Type B pancreatic cell (in vitro differentiated cells): ENCODE measurements at regions not wholly inside any gene's neighbourhood (a gene's known extent, or its start where the extent isn't known, plus 50 kb on each side); places are given as distances from the start of the nearest gene placed in this dataset.

ENCODE experiments used
- DNase-seq: peaks from one replicate; pipeline ENCODE4 v3.0.0; 2021; ENCODE audit warnings: mixed read lengths; ENCODE audit not compliant: unreplicated experiment; ENCODE audit errors: extremely low spot score
- H3K27ac Mint-ChIP-seq: 2 replicates; pipeline ENCODE4 v1.8.0; 2021; ENCODE audit warnings: mild to moderate bottlenecking, mixed read lengths
- H3K27me3 Mint-ChIP-seq: 2 replicates; pipeline ENCODE4 v1.8.0; 2021; ENCODE audit warnings: mixed read lengths
- H3K36me3 Mint-ChIP-seq: 2 replicates; pipeline ENCODE4 v1.8.0; 2021; ENCODE audit warnings: mixed read lengths
- H3K4me1 Mint-ChIP-seq: one replicate; pipeline ENCODE4 v1.8.0; 2021; ENCODE audit warnings: mixed read lengths; ENCODE audit not compliant: unreplicated experiment
- H3K4me3 Mint-ChIP-seq: 2 replicates; pipeline ENCODE4 v1.8.0; 2021; ENCODE audit warnings: mild to moderate bottlenecking, mixed read lengths
- H3K9me3 Mint-ChIP-seq: 2 replicates; pipeline ENCODE4 v1.8.0; 2021; ENCODE audit warnings: mixed read lengths
- TF ChIP-seq, protein P1 (sequence below): fragments of 200-600 bp; sonication (generic); conservative IDR thresholded peaks from 2 replicates; pipeline ENCODE4 v1.5.0; 2021; ENCODE audit warnings: antibody characterized with exemption, mild to moderate bottlenecking

DNA sequence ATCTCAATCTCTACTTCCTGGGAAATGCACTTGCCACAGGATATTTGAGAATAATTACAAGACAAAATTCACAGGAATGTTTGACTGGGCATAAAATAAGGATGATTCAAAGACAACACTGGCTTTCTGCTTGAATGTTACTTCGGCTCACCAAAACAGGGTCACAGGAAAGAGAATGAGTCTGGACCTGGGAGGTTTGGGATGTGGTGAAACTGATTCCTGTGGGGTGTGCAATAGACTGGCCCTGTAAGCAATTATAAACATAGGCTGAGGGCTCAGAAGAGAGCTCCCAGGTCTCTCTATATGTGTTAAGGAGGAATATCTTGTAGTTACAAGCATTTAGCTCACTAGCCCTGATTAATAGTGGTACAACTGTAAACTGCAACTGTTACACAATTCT is 613.9 kb upstream of the CELF2 start:
- Mint-ChIP-seq H3K27me3 (peaks cover 3% of the 10 kb centered on the region), H3K27ac (no peak overlapping the region), H3K36me3 (no peaks in the 10 kb centered on the region), H3K4me1 (no peaks in the 10 kb centered on the region), H3K4me3 (no peak overlapping the region), H3K9me3 (no peaks in the 10 kb centered on the region)
- no peak for DNase-seq
- TF ChIP-seq, protein P1, sequence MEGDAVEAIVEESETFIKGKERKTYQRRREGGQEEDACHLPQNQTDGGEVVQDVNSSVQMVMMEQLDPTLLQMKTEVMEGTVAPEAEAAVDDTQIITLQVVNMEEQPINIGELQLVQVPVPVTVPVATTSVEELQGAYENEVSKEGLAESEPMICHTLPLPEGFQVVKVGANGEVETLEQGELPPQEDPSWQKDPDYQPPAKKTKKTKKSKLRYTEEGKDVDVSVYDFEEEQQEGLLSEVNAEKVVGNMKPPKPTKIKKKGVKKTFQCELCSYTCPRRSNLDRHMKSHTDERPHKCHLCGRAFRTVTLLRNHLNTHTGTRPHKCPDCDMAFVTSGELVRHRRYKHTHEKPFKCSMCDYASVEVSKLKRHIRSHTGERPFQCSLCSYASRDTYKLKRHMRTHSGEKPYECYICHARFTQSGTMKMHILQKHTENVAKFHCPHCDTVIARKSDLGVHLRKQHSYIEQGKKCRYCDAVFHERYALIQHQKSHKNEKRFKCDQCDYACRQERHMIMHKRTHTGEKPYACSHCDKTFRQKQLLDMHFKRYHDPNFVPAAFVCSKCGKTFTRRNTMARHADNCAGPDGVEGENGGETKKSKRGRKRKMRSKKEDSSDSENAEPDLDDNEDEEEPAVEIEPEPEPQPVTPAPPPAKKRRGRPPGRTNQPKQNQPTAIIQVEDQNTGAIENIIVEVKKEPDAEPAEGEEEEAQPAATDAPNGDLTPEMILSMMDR: no peak

DNA sequence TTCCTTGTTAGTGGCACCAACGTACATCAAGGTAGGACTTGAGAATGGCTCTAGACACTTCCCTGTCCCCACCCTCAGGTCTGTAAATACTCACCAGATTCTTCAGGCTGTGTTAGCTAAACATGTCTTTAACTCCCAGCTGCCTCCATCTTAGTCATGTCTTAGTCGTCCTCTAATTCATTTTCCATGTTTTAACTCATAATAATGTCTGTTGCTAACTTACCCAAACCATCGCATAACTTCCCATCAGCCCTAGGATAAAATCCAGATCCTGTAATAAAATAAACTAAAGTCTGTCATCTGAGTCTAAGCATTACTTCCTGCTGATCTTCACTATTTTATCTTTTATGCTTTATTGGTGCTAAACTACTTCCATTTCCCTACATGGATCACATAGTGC is 600.0 kb upstream of the CELF2 start:
- H3K27me3 Mint-ChIP-seq: no peaks in the 10 kb centered on the region
- H3K36me3 Mint-ChIP-seq: no peaks in the 10 kb centered on the region
- H3K4me1 Mint-ChIP-seq: no peaks in the 10 kb centered on the region
- H3K27ac Mint-ChIP-seq: no peak overlapping the region
- TF ChIP-seq, protein P1: no peak
- H3K4me3 Mint-ChIP-seq: no peak overlapping the region
- no peak for DNase-seq
- H3K9me3 Mint-ChIP-seq: peaks cover 3% of the 10 kb centered on the region

DNA sequence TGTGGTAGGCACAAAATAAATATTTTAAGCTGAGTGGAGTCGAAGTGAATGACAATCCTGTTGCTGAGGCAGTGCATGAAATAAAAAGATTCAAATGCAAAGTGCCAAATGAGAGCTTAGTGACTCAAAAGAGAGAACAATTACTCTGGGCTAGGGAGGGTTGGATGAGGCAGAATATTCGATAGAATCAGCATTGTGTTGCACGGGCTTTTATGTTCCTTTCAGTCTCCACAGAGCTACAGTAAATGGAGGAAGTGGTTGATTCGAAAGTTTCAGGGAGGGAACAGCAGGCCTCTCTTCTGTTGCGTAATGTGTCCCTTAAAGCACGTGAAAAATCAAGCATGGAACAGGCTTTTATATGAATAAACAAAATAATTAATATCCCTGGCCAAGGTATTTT is 599.3 kb upstream of the CELF2 start:
- TF ChIP-seq, protein P1: no peak
- H3K36me3 Mint-ChIP-seq: no peaks in the 10 kb centered on the region
- peaks cover 3% of the 10 kb centered on the region for H3K9me3 Mint-ChIP-seq
- DNase-seq: no peak
- no peaks in the 10 kb centered on the region for H3K27me3 Mint-ChIP-seq
- H3K27ac Mint-ChIP-seq: no peak overlapping the region
- H3K4me3 Mint-ChIP-seq: no peak overlapping the region
- no peaks in the 10 kb centered on the region for H3K4me1 Mint-ChIP-seq

DNA sequence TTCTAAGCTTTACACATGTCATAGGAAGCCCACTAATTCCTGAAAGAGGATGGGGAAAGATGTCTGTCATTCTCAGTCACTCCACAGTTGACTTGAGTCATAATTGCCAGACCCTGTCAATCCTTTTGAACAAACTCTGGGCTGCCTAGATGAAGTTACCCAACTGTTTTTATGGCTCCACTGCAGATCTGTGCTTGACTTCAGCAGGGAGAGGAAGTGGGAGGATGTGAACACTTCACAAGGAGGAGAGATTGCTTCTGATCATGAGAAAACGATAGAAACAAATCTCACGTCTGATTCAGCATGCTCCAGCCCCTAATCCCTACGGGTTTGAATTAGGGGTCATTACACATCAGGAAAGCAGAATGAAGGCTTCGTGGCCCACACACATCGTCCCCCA is 596.6 kb upstream of the CELF2 start:
- Mint-ChIP-seq H3K4me3 (no peak overlapping the region), H3K36me3 (no peaks in the 10 kb centered on the region), H3K4me1 (no peaks in the 10 kb centered on the region), H3K27ac (no peak overlapping the region), H3K9me3 (peaks cover 3% of the 10 kb centered on the region), H3K27me3 (no peaks in the 10 kb centered on the region)
- DNase-seq: no peak
- TF ChIP-seq, protein P1: no peak

DNA sequence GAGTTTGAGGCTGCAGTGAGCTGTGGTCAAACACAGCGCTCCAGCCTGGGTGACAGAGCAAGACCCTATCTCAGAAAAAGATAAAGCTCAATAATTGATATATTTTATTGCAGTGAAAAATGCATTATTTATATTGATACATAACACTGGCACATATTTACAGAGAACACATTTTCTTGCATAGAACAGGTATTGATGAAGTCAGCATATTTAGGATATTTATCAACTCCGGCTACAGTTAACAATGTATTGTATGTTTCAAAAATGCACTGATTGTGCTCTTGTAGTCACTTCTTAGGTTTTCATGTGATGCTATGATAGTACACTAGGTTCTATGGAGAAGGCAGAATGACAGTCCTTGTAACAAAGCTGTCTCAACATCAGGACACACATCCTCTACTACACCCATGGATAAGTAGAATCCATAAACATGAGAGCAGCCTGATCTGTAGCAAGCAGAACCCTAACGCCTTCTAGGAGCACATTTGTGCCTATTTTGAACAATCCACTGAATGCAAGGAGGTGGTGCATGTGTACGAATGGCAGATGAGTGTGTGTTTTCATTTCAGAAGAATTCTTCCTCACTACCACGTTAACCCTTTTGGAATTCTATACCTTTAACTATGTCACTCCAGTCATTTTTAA is 586.1 kb upstream of the CELF2 start:
- Mint-ChIP-seq H3K4me3 (no peak overlapping the region), H3K9me3 (no peaks in the 10 kb centered on the region), H3K27ac (no peak overlapping the region), H3K36me3 (no peaks in the 10 kb centered on the region), H3K4me1 (no peaks in the 10 kb centered on the region), H3K27me3 (no peaks in the 10 kb centered on the region)
- no peak for DNase-seq
- TF ChIP-seq, protein P1: no peak
